Transverse colon (tissue), 3 donors: ENCODE measurements at regions not wholly inside any gene's neighbourhood (a gene's known extent, or its start where the extent isn't known, plus 50 kb on each side); places are given as distances from the start of the nearest gene placed in this dataset.

Experiments used
- POLR2A ChIP-seq: fragments of 450-650 bp; IDR thresholded peaks from one replicate; pipeline ENCODE4 v1.6.1; 2016; ENCODE audit warnings: antibody characterized with exemption, mild to moderate bottlenecking, moderate library complexity
- TF ChIP-seq, protein P1 (sequence below), 5 experiments: fragments of 200-600 bp in 3 of 5; fragments of 450-650 bp in 2 of 5; sonication (generic) in 3 of 5; IDR thresholded peaks; 1 replicate in 2 of 5; 2 replicates in 3 of 5; pipeline ENCODE4 v1.5.1; 2016 to 2017; ENCODE audit warnings: antibody characterized with exemption in 5 of 5, inconsistent platforms in 3 of 5, mild to moderate bottlenecking in 2 of 5, moderate library complexity in 1 of 5

DNA sequence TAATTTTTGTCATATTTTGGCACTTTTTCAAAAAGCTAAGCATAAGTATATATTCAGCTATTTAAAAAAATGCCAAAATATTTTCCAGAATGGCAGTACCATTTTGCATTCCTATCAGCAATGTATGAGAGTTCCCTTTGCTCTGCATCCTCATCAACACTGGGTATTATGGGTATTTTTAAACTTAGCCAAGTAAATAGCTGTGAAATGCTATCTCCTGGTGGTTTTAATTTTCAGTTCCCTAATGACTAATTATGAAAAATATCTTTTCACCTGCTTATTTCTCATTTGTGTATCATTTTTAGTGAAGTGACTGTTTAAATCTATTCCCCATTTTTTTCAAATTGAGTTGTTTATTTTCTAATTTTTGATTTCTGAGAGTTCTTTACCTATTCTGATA lies 199.7 kb upstream of the NECTIN3 start:
- TF ChIP-seq, protein P1, sequence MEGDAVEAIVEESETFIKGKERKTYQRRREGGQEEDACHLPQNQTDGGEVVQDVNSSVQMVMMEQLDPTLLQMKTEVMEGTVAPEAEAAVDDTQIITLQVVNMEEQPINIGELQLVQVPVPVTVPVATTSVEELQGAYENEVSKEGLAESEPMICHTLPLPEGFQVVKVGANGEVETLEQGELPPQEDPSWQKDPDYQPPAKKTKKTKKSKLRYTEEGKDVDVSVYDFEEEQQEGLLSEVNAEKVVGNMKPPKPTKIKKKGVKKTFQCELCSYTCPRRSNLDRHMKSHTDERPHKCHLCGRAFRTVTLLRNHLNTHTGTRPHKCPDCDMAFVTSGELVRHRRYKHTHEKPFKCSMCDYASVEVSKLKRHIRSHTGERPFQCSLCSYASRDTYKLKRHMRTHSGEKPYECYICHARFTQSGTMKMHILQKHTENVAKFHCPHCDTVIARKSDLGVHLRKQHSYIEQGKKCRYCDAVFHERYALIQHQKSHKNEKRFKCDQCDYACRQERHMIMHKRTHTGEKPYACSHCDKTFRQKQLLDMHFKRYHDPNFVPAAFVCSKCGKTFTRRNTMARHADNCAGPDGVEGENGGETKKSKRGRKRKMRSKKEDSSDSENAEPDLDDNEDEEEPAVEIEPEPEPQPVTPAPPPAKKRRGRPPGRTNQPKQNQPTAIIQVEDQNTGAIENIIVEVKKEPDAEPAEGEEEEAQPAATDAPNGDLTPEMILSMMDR (IDR thresholded peaks at IDR 0.05): no peak
- no peak for TF ChIP-seq POLR2A
